ENCODE measurements at regions not wholly inside any gene's neighbourhood (a gene's known extent, or its start where the extent isn't known, plus 50 kb on each side); places are given as distances from the start of the nearest gene placed in this dataset.

GRCh38 chr3:3578718-3579117 lies 220.5 kb upstream of the LRRN1 start:
- Histone ChIP-seq H3K4me1 (no peaks in the 10 kb centered on the region), H3K9me3 (no peaks in the 10 kb centered on the region; the same call in 2 of the 3 replicates), H3K4me2 (no peak overlapping the region), H3K27ac (no peak overlapping the region), H3K4me3 (no peak overlapping the region)
- 43% methylated on average over 4 of the region's 4 CpGs for WGBS (ENCODE audit: missing lambda C conversion rate)
- no peak for DNase-seq (ENCODE audit: low read depth in 1 of 2, low spot score in 1 of 2)
- POLR2A ChIA-PET = no interaction called here
- TF ChIP-seq, protein P1, sequence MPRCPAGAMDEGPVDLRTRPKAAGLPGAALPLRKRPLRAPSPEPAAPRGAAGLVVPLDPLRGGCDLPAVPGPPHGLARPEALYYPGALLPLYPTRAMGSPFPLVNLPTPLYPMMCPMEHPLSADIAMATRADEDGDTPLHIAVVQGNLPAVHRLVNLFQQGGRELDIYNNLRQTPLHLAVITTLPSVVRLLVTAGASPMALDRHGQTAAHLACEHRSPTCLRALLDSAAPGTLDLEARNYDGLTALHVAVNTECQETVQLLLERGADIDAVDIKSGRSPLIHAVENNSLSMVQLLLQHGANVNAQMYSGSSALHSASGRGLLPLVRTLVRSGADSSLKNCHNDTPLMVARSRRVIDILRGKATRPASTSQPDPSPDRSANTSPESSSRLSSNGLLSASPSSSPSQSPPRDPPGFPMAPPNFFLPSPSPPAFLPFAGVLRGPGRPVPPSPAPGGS (IDR thresholded peaks at IDR 0.05) = no peak
- TF ChIP-seq, protein P2, sequence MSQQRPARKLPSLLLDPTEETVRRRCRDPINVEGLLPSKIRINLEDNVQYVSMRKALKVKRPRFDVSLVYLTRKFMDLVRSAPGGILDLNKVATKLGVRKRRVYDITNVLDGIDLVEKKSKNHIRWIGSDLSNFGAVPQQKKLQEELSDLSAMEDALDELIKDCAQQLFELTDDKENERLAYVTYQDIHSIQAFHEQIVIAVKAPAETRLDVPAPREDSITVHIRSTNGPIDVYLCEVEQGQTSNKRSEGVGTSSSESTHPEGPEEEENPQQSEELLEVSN (IDR thresholded peaks at IDR 0.05; ENCODE audit: borderline replicate concordance, low read depth) = no peak
- TF ChIP-seq SREBF2 (IDR thresholded peaks at IDR 0.05) (no peak), RARB (CRISPR knock-in tag; IDR thresholded peaks at IDR 0.05) (no peak), CEBPB (IDR thresholded peaks at IDR 0.05) (no peak), TFCP2L1 (CRISPR knock-in tag; IDR thresholded peaks at IDR 0.05) (no peak), FOSL2 (IDR thresholded peaks at IDR 0.05) (no peak), FOSL2 (CRISPR knock-in tag; IDR thresholded peaks at IDR 0.05) (no peak), ZSCAN20 (CRISPR knock-in tag; IDR thresholded peaks at IDR 0.05) (no peak), HOXB5 (CRISPR knock-in tag; IDR thresholded peaks at IDR 0.05) (no peak), SMC3 (IDR thresholded peaks at IDR 0.05) (no peak), JUNB (IDR thresholded peaks at IDR 0.05) (no peak), ZFP36 (IDR thresholded peaks at IDR 0.05; ENCODE audit: borderline replicate concordance, partially characterized antibody) (no peak), RCOR1 (IDR thresholded peaks at IDR 0.05; ENCODE audit: low read depth, low read length) (no peak)
- TF ChIP-seq, protein P3, sequence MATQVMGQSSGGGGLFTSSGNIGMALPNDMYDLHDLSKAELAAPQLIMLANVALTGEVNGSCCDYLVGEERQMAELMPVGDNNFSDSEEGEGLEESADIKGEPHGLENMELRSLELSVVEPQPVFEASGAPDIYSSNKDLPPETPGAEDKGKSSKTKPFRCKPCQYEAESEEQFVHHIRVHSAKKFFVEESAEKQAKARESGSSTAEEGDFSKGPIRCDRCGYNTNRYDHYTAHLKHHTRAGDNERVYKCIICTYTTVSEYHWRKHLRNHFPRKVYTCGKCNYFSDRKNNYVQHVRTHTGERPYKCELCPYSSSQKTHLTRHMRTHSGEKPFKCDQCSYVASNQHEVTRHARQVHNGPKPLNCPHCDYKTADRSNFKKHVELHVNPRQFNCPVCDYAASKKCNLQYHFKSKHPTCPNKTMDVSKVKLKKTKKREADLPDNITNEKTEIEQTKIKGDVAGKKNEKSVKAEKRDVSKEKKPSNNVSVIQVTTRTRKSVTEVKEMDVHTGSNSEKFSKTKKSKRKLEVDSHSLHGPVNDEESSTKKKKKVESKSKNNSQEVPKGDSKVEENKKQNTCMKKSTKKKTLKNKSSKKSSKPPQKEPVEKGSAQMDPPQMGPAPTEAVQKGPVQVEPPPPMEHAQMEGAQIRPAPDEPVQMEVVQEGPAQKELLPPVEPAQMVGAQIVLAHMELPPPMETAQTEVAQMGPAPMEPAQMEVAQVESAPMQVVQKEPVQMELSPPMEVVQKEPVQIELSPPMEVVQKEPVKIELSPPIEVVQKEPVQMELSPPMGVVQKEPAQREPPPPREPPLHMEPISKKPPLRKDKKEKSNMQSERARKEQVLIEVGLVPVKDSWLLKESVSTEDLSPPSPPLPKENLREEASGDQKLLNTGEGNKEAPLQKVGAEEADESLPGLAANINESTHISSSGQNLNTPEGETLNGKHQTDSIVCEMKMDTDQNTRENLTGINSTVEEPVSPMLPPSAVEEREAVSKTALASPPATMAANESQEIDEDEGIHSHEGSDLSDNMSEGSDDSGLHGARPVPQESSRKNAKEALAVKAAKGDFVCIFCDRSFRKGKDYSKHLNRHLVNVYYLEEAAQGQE (IDR thresholded peaks at IDR 0.05) = no peak
- FAIRE-seq = no peak
- CTCF ChIA-PET = no interaction called here
- ATAC-seq = no peak

- H3K4me1 ChIP-seq = no peaks in the 10 kb centered on the region
- 38% methylated on average over 13 of the region's 13 CpGs for WGBS (ENCODE audit: missing lambda C conversion rate)
- ATAC-seq (no peak), FAIRE-seq (no peak), DNase-seq (ENCODE audit: low read depth in 1 of 2, low spot score in 1 of 2) (no peak)
- ChIA-PET CTCF (no interaction called here), POLR2A (no interaction called here)
- no peaks in the 10 kb centered on the region; the same call in 2 of the 3 replicates for H3K9me3 ChIP-seq
- no peak overlapping the region for H3K4me3 ChIP-seq
- no peak overlapping the region for H3K27ac ChIP-seq
- no peak overlapping the region for H3K4me2 ChIP-seq
- no peak for TF ChIP-seq KDM1A (IDR thresholded peaks at IDR 0.05; ENCODE audit: low read depth)
Measured at GRCh38 chr3:3577823-3578222, 221.4 kb upstream of the LRRN1 start.

DNA sequence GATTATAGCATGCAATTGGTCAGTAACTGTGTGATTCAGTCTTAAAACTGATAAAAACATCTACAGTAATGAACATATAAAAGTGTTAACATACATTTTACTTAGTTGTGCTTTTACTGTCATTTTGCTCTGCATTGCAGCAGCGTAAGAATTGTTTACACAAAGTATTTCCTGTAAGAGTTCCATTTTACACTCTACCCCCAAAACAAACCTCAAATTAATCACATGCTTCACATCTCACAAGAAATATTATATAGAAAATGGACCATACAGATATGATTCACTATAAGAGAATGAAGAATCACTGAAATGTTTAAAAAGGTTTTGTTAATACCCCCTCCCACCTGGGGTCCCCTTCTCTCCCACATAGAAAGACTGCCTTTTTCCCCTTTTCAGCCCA lies 225.9 kb upstream of the LRRN1 start:
- ATAC-seq (no peak), FAIRE-seq (no peak), DNase-seq (ENCODE audit: low read depth in 1 of 2, low spot score in 1 of 2) (no peak)
- ChIA-PET POLR2A (no interaction called here), CTCF (no interaction called here)
- Histone ChIP-seq H3K4me1 (no peaks in the 10 kb centered on the region), H3K27ac (no peak overlapping the region), H3K4me2 (no peak overlapping the region), H3K4me3 (no peak overlapping the region), H3K9me3 (no peaks in the 10 kb centered on the region; the same call in 2 of the 3 replicates)
- TF ChIP-seq, protein P4, sequence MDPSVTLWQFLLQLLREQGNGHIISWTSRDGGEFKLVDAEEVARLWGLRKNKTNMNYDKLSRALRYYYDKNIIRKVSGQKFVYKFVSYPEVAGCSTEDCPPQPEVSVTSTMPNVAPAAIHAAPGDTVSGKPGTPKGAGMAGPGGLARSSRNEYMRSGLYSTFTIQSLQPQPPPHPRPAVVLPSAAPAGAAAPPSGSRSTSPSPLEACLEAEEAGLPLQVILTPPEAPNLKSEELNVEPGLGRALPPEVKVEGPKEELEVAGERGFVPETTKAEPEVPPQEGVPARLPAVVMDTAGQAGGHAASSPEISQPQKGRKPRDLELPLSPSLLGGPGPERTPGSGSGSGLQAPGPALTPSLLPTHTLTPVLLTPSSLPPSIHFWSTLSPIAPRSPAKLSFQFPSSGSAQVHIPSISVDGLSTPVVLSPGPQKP (IDR thresholded peaks at IDR 0.05; ENCODE audit: low read depth, low read length) = no peak
- TF ChIP-seq PHF8 (IDR thresholded peaks at IDR 0.05; ENCODE audit: borderline replicate concordance, low read depth) = no peak
- TF ChIP-seq EHF (CRISPR knock-in tag; IDR thresholded peaks at IDR 0.05) = no peak
- no peak for TF ChIP-seq RARB (CRISPR knock-in tag; IDR thresholded peaks at IDR 0.05)
- no peak for TF ChIP-seq BHLHE40 (IDR thresholded peaks at IDR 0.05; ENCODE audit: low read depth, low read length)
- TF ChIP-seq KDM1A (IDR thresholded peaks at IDR 0.05; ENCODE audit: low read depth) = no peak
- no peak for TF ChIP-seq NFE2L2 (conservative IDR thresholded peaks at IDR 0.05; ENCODE audit: low read length)
- no peak for TF ChIP-seq NR3C1 (IDR thresholded peaks at IDR 0.05)
- TF ChIP-seq ESRRA (IDR thresholded peaks at IDR 0.05; ENCODE audit: borderline replicate concordance, low read length) = no peak
- no peak for TF ChIP-seq EHMT2 (IDR thresholded peaks at IDR 0.05; ENCODE audit: low read depth)
- TF ChIP-seq, protein P5, sequence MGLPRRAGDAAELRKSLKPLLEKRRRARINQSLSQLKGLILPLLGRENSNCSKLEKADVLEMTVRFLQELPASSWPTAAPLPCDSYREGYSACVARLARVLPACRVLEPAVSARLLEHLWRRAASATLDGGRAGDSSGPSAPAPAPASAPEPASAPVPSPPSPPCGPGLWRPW (IDR thresholded peaks at IDR 0.05) = no peak
- no peak for TF ChIP-seq FOXS1 (CRISPR knock-in tag; IDR thresholded peaks at IDR 0.05)
- TF ChIP-seq RAD21 (conservative IDR thresholded peaks at IDR 0.05 in 1 of 2, IDR thresholded peaks at IDR 0.05 in 1 of 2) = no peak
- TF ChIP-seq MAFK (IDR thresholded peaks at IDR 0.05; ENCODE audit: partially characterized antibody) = no peak
- 0% methylated on average over 1 of the region's 1 CpG for WGBS (ENCODE audit: missing lambda C conversion rate)

Measured in A549 (cell line).